Neuron (in vitro differentiated cells): ENCODE measurements at regions not wholly inside any gene's neighbourhood (a gene's known extent, or its start where the extent isn't known, plus 50 kb on each side); places are given as distances from the start of the nearest gene placed in this dataset.

Source experiments
- H2AFZ ChIP-seq: one replicate; pipeline ENCODE4 v1.6.1; 2013; ENCODE audit warnings: low read depth, mild to moderate bottlenecking, inconsistent platforms, low read length, moderate library complexity
- H3K27me3 ChIP-seq: one replicate; pipeline ENCODE4 v1.6.1; 2013; ENCODE audit warnings: low read length; ENCODE audit not compliant: insufficient read depth
- H3K36me3 ChIP-seq: one replicate; pipeline ENCODE4 v1.6.1; 2013; ENCODE audit warnings: low read length; ENCODE audit not compliant: insufficient read depth
- H3K4me1 ChIP-seq: one replicate; pipeline ENCODE4 v1.6.1; 2013; ENCODE audit warnings: low read length; ENCODE audit not compliant: insufficient read depth
- H3K4me3 ChIP-seq: 2 replicates; pipeline ENCODE4 v1.5.1; 2013; ENCODE audit warnings: mild to moderate bottlenecking, low read length, moderate library complexity
- H3K9me3 ChIP-seq: one replicate; pipeline ENCODE4 v1.6.1; 2013; ENCODE audit warnings: low read length

DNA sequence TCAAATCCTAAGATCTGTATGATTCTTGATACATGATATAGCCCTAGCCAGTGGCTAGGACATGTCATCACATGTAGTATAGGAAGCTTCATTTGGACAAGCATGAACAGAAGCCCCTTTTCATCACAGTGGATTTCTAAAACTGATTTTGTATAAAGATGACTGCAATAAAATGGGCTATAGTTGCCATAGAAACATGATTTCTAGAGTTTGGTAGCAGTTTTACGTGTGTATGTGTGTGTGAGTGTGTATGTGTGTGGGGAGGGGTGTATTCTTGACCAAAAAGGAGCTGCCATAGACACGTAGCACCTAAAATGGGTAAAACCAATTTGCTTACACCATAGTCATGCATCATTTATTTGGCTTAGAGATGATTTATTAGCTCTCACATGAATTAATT lies 200.5 kb upstream of the CNR1 start:
- Histone ChIP-seq H3K36me3 (no peaks in the 10 kb centered on the region), H3K9me3 (no peaks in the 10 kb centered on the region), H3K4me1 (peaks cover 4% of the 10 kb centered on the region), H3K27me3 (no peaks in the 10 kb centered on the region), H3K4me3 (no peak overlapping the region), H2AFZ (no peak overlapping the region)

DNA sequence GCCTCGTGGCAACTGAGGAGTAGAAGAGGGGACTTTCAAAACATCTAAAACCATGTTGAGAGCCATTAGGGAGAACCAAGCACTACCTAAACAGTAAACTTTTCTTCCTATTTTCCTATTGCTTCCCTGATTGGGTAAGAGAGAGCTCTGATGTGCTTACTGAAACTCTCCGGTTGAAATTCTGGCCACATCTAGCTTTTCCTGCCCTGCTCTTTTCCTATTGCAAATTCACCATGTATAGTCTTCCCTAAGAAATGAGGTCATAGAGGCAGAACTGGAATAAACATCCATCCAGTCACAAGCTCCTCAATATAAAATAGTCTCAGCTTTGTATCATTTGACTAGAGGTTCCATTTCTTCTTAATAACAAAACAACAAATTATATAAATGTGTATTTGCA lies 199.5 kb upstream of the CNR1 start:
- no peaks in the 10 kb centered on the region for H3K36me3 ChIP-seq
- H3K4me1 ChIP-seq: peaks cover 12% of the 10 kb centered on the region
- H3K9me3 ChIP-seq: no peaks in the 10 kb centered on the region
- no peak overlapping the region for H3K4me3 ChIP-seq
- H2AFZ ChIP-seq: no peak overlapping the region
- no peaks in the 10 kb centered on the region for H3K27me3 ChIP-seq

- Histone ChIP-seq H3K4me1 (peaks cover 16% of the 10 kb centered on the region), H3K36me3 (no peaks in the 10 kb centered on the region), H3K9me3 (no peaks in the 10 kb centered on the region), H3K27me3 (no peaks in the 10 kb centered on the region), H2AFZ (no peak overlapping the region), H3K4me3 (no peak overlapping the region)
Measured at GRCh38 chr6:88365230-88365629, 199.1 kb upstream of the CNR1 start.

- Histone ChIP-seq H3K4me3 (no peak overlapping the region), H3K27me3 (no peaks in the 10 kb centered on the region), H3K9me3 (no peaks in the 10 kb centered on the region), H3K36me3 (no peaks in the 10 kb centered on the region), H2AFZ (no peak overlapping the region), H3K4me1 (peaks cover 33% of the 10 kb centered on the region)
Measured at GRCh38 chr6:88361754-88362153, 195.6 kb upstream of the CNR1 start.

DNA sequence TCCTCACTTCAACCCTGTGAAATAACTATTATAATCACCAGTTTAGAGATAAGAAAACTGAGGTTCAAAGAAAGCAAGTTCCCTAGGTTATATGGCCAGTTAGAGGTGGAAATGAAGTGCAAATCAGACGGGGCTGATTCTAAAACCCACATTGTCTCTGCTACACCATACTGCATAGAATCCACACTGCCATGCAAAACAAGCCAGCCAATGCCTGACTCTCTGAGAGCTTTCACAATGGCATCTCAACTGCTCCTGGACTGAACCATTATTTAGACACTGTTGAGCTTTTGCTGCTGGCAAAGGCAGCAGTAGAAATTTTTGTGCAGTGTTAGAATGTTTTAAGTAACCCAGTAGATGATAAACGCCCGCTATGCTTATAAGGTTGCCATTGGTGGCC lies 195.2 kb upstream of the CNR1 start:
- Histone ChIP-seq H3K4me3 (no peak overlapping the region), H3K27me3 (no peaks in the 10 kb centered on the region), H3K9me3 (no peaks in the 10 kb centered on the region), H2AFZ (no peak overlapping the region), H3K4me1 (peaks cover 32% of the 10 kb centered on the region), H3K36me3 (no peaks in the 10 kb centered on the region)

GRCh38 chr6:88360203-88360797 lies 194.2 kb upstream of the CNR1 start:
- H3K9me3 ChIP-seq: no peaks in the 10 kb centered on the region
- no peak overlapping the region for H3K4me3 ChIP-seq
- no peak overlapping the region for H2AFZ ChIP-seq
- no peaks in the 10 kb centered on the region for H3K27me3 ChIP-seq
- peaks cover 29% of the 10 kb centered on the region for H3K4me1 ChIP-seq
- no peaks in the 10 kb centered on the region for H3K36me3 ChIP-seq

- no peaks in the 10 kb centered on the region for H3K36me3 ChIP-seq
- peaks cover 29% of the 10 kb centered on the region for H3K4me1 ChIP-seq
- no peaks in the 10 kb centered on the region for H3K27me3 ChIP-seq
- H3K9me3 ChIP-seq: no peaks in the 10 kb centered on the region
- H3K4me3 ChIP-seq: no peak overlapping the region
- H2AFZ ChIP-seq: no peak overlapping the region
Measured at GRCh38 chr6:88359530-88360202, 193.5 kb upstream of the CNR1 start.

DNA sequence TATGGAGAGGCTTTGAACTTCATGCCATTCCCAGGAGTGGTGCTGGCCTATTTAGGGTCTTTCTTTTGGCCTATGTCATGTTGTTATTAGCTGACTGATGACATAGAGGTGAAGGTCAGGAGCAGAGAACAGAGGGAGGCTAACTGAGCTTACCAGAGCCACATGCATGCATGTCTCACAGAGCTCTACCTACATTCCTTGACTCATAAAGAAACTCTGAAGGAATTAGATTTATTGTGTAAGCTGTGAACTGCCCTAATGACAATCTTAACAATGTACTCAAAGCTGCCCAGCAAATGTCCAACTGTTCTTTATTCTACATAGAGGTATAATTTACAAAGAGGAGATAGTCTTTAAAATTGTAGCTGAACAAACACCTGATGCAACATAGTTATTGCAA lies 192.7 kb upstream of the CNR1 start:
- H3K27me3 ChIP-seq: no peaks in the 10 kb centered on the region
- no peak overlapping the region for H3K4me3 ChIP-seq
- no peaks in the 10 kb centered on the region for H3K36me3 ChIP-seq
- H3K9me3 ChIP-seq: no peaks in the 10 kb centered on the region
- H3K4me1 ChIP-seq: peaks cover 29% of the 10 kb centered on the region
- H2AFZ ChIP-seq: no peak overlapping the region

DNA sequence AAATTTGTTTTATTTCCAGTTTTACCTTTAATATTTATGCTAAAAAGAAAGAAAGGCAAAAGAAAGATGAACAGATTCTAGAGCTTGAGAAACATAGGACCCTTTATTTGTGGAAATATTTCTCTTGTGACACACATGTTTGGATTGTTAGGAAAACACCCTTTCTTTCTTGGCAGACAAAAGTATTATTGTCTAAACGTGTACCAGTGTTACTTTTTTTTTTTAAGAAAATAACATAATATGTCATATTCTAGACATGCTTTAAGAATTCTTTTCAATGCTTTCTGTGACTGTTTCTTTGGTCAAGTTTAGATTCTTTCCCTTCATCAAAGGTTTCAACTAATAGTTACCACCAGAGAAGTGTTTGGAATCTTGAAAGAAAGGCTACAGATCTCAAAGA lies 183.4 kb upstream of the CNR1 start:
- no peaks in the 10 kb centered on the region for H3K4me1 ChIP-seq
- H3K9me3 ChIP-seq: peaks cover 5% of the 10 kb centered on the region
- no peak overlapping the region for H2AFZ ChIP-seq
- H3K27me3 ChIP-seq: no peaks in the 10 kb centered on the region
- H3K36me3 ChIP-seq: no peaks in the 10 kb centered on the region
- no peak overlapping the region for H3K4me3 ChIP-seq

GRCh38 chr6:88342336-88342735 lies 176.2 kb upstream of the CNR1 start:
- H3K4me3 ChIP-seq: no peak overlapping the region
- peaks cover 3% of the 10 kb centered on the region for H3K27me3 ChIP-seq
- H3K36me3 ChIP-seq: no peaks in the 10 kb centered on the region
- no peaks in the 10 kb centered on the region for H3K9me3 ChIP-seq
- H3K4me1 ChIP-seq: peaks cover 6% of the 10 kb centered on the region
- H2AFZ ChIP-seq: no peak overlapping the region

GRCh38 chr6:88339761-88340160 lies 173.6 kb upstream of the CNR1 start:
- H3K9me3 ChIP-seq: no peaks in the 10 kb centered on the region
- H3K27me3 ChIP-seq: peaks cover 3% of the 10 kb centered on the region
- no peak overlapping the region for H3K4me3 ChIP-seq
- no peaks in the 10 kb centered on the region for H3K36me3 ChIP-seq
- H3K4me1 ChIP-seq: peaks cover 6% of the 10 kb centered on the region
- H2AFZ ChIP-seq: no peak overlapping the region

GRCh38 chr6:88321306-88321705 lies 155.2 kb upstream of the CNR1 start:
- Histone ChIP-seq H3K36me3 (no peaks in the 10 kb centered on the region), H3K9me3 (no peaks in the 10 kb centered on the region), H3K4me1 (peaks cover 24% of the 10 kb centered on the region), H3K27me3 (no peaks in the 10 kb centered on the region), H3K4me3 (no peak overlapping the region), H2AFZ (no peak overlapping the region)

- Histone ChIP-seq H2AFZ (no peak overlapping the region), H3K27me3 (peaks cover 4% of the 10 kb centered on the region)
Measured at GRCh38 chr6:88311561-88311960, 145.4 kb upstream of the CNR1 start.

DNA sequence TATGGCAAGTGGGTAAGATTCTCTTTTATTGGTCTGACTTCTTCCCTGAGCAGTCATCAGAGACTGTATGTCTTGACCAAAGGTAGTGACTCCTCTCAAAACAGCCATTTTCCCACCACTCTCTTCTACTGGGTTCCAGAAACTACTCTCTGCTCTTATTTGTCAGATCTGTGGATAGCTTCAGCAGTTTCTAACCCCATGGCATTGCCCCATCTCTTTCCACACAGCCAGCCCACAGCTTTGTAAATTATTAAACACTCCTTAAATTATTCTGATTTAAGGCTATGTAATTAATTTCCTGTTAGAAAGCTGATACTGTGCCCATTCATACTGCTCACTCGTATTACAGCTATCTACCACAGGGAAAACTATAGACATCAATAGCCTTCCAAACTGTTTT lies 138.4 kb upstream of the CNR1 start:
- Histone ChIP-seq H3K9me3 (no peaks in the 10 kb centered on the region), H3K4me1 (peaks cover 5% of the 10 kb centered on the region), H3K36me3 (no peaks in the 10 kb centered on the region), H2AFZ (no peak overlapping the region), H3K4me3 (no peak overlapping the region), H3K27me3 (no peaks in the 10 kb centered on the region)

More at GRCh38 chr6:88311561-88311960, 145.4 kb upstream of the CNR1 start:
- H3K9me3 ChIP-seq: no peaks in the 10 kb centered on the region
- H3K4me3 ChIP-seq: no peak overlapping the region
- H3K36me3 ChIP-seq: no peaks in the 10 kb centered on the region
- no peaks in the 10 kb centered on the region for H3K4me1 ChIP-seq
